ENCODE measurements at regions not wholly inside any gene's neighbourhood (a gene's known extent, or its start where the extent isn't known, plus 50 kb on each side); places are given as distances from the start of the nearest gene placed in this dataset.
A peak's percentile ranks its signal among the peaks of the same experiment; 100 is the strongest.

DNA sequence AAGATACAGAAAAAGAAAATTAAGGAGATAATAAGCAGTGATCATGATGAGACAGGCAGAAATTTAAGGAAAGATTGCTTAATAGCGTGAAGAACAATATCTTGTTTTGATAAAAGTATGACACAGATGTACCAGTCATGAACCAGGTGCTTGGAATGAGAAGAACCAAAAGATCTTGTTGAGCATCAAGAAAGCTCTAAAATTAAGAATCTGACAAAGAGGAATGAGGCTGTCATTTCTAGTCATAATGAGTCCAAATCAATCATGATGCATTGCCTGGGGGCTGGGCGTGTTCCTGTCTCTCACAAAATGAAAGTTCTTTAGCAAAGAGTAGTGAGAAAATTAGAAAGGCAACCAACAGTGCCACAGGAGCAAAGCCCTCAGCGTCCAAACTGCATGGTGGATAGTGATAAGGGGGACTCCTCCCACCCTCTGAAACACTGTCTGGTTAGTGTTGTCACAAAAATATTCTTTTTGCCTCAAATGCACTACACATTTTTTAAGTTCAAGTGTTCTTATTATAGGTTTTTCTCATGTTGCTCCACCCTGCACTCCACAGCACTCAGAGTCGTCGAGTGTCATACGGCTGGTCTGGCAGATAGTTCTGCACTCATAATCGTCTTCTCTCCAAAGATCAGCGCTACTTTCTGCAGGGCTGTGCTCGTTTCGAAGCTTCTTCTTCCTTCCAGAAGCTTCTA lies 439.6 kb downstream of the TNS3 start:
- Histone ChIP-seq H3K36me3 (ENCODE audit: control insufficient read depth, insufficient read depth, low read length) (no peaks in the 10 kb centered on the region), H3K4me1 (ENCODE audit: control insufficient read depth, insufficient read depth, low read length) (no peaks in the 10 kb centered on the region), H3K9me3 (ENCODE audit: control insufficient read depth, insufficient read depth, low read length) (no peaks in the 10 kb centered on the region), H3K27me3 (ENCODE audit: control insufficient read depth, insufficient read depth, low read length) (no peaks in the 10 kb centered on the region), H3K27ac (ENCODE audit: low read depth, low read length) (no peak overlapping the region), H3K4me3 (ENCODE audit: low read depth, low read length) (no peak overlapping the region)
- DNase-seq (ENCODE audit: low read depth in 4 of 6, low spot score in 6 of 6): no peak
- 96% methylated on average over 4 of the region's 10 CpGs for WGBS (ENCODE audit: insufficient coverage)

DNA sequence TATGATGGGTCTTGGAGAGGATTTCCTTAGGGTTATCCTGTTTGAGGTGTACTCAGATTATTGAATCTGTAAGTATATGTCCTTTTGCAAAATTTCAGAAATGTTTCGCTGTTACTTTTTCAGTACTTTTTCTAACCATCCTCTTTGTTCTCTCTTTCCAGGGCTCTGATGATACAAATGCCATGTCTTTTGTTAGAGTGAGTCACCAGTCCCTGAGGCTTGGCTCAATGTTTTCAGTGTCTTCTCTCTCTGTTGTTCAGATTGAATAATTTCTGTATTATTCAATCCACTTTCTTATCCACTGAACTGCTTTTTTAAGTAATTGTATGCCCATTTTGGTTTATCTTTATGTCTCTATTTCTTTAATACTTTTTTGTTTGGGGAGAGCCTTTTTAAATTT lies 449.4 kb downstream of the TNS3 start:
- H3K27ac ChIP-seq (ENCODE audit: low read depth, low read length): no peak overlapping the region
- DNase-seq (ENCODE audit: low read depth in 4 of 6, low spot score in 6 of 6): no peak
- H3K27me3 ChIP-seq (ENCODE audit: control insufficient read depth, insufficient read depth, low read length): no peaks in the 10 kb centered on the region
- no peaks in the 10 kb centered on the region for H3K4me1 ChIP-seq (ENCODE audit: control insufficient read depth, insufficient read depth, low read length)
- no CpG with 5 or more reads among the region's 1 CpG for WGBS (ENCODE audit: insufficient coverage)
- H3K36me3 ChIP-seq (ENCODE audit: control insufficient read depth, insufficient read depth, low read length): no peaks in the 10 kb centered on the region
- H3K9me3 ChIP-seq (ENCODE audit: control insufficient read depth, insufficient read depth, low read length): no peaks in the 10 kb centered on the region
- H3K4me3 ChIP-seq (ENCODE audit: low read depth, low read length): no peak overlapping the region

DNA sequence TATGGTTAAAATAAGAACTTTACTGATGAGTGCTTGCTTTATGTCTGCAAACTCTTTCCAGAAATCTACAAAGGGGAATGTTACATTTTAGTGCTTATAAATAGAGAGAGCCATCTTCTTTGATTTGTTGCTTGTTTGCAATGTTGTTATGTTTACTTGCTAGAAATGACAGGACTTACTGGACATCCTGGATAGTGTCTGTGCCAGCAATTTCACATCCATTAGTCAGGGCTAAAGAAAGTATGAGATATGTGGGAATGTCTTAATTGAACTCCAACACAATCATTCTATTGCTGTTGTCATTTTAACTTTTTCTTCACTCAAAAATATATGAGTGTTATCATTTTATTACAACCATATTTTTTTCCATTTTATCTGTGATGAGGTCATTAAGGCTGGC lies 453.2 kb downstream of the TNS3 start:
- Histone ChIP-seq H3K4me3 (ENCODE audit: low read depth, low read length) (no peak overlapping the region), H3K9me3 (ENCODE audit: control insufficient read depth, insufficient read depth, low read length) (no peaks in the 10 kb centered on the region), H3K4me1 (ENCODE audit: control insufficient read depth, insufficient read depth, low read length) (no peaks in the 10 kb centered on the region), H3K27me3 (ENCODE audit: control insufficient read depth, insufficient read depth, low read length) (no peaks in the 10 kb centered on the region), H3K27ac (ENCODE audit: low read depth, low read length) (no peak overlapping the region), H3K36me3 (ENCODE audit: control insufficient read depth, insufficient read depth, low read length) (no peaks in the 10 kb centered on the region)
- DNase-seq (ENCODE audit: low read depth in 4 of 6, low spot score in 6 of 6): no peak

DNA sequence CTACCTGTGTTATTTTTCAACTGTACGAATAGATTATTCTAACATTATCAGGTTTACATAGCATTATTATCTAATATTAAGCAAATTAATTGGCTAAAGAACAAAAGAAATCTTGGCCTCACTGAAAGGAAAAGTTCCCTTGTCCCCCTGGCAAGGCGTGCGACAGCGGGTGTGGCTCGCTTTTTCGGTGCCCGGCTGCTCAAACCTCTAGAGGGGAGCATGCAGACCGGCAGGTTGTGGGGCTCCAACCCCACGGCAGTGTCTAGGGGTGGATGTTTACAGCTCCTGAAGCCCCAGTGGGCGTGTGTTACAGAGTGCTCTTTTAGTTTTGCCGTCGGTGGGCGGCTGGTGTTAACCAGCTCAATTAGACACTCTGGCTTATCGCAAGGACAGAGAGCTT lies 456.4 kb downstream of the TNS3 start:
- WGBS (ENCODE audit: insufficient coverage): 91% methylated on average over 13 of the region's 14 CpGs
- Histone ChIP-seq H3K27ac (ENCODE audit: low read depth, low read length) (no peak overlapping the region), H3K4me1 (ENCODE audit: control insufficient read depth, insufficient read depth, low read length) (no peaks in the 10 kb centered on the region), H3K36me3 (ENCODE audit: control insufficient read depth, insufficient read depth, low read length) (no peaks in the 10 kb centered on the region), H3K4me3 (ENCODE audit: low read depth, low read length) (no peak overlapping the region), H3K9me3 (ENCODE audit: control insufficient read depth, insufficient read depth, low read length) (no peaks in the 10 kb centered on the region), H3K27me3 (ENCODE audit: control insufficient read depth, insufficient read depth, low read length) (no peaks in the 10 kb centered on the region)
- DNase-seq (ENCODE audit: low read depth in 4 of 6, low spot score in 6 of 6): no peak

DNA sequence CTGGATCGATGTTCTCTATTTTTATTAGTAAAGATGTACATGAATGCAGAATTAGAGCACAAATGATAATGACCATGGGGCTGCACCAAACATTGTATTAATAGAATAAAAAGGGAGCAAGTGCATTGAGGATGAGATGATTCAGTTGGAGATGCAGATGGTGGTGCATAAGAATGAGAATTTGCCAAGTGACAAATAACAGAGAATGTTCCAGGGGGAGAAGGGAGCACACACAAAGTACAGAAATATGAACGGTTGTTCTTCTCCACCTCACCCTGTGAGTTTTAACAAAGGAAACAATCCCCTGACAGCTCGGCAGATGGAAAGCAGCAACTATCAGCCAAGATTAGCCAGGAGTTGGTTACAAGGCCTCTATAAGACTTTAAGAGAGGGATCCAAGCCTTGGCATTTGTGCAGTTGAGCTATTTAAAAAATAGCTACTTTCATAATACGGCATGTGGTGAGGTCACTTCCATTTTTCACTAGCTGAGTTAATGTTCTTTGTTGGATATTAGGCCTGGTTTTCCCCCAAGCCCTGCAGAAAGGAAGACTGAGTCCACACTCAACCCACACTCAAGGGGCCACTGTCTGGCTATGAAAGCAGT lies 462.5 kb downstream of the TNS3 start:
- H3K27ac ChIP-seq (ENCODE audit: low read depth, low read length): no peak overlapping the region
- no peaks in the 10 kb centered on the region for H3K27me3 ChIP-seq (ENCODE audit: control insufficient read depth, insufficient read depth, low read length)
- H3K36me3 ChIP-seq (ENCODE audit: control insufficient read depth, insufficient read depth, low read length): no peaks in the 10 kb centered on the region
- H3K4me1 ChIP-seq (ENCODE audit: control insufficient read depth, insufficient read depth, low read length): no peaks in the 10 kb centered on the region
- H3K9me3 ChIP-seq (ENCODE audit: control insufficient read depth, insufficient read depth, low read length): no peaks in the 10 kb centered on the region
- 72% methylated on average over 2 of the region's 4 CpGs for WGBS (ENCODE audit: insufficient coverage)
- peak in 1 of 6 donors; percentile 29 for DNase-seq (ENCODE audit: low read depth in 4 of 6, low spot score in 6 of 6)
- H3K4me3 ChIP-seq (ENCODE audit: low read depth, low read length): no peak overlapping the region

DNA sequence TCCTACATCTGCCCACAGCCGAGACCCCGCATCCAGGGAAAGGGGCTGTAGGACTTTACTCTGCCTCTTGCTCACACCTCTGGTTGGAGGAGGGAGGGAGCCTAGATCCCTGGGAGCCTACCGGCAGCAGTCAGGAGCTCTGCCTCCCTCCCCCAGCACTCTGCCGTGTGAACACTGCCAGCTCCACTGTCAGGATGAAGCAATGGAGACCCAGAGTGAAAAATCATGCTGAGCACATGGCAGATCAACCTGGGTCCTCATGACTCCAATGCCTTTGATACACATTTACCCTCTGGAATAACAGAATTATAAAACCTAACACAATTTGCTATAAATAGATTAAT lies 477.7 kb downstream of the TNS3 start:
- no peaks in the 10 kb centered on the region for H3K36me3 ChIP-seq (ENCODE audit: control insufficient read depth, insufficient read depth, low read length)
- H3K27me3 ChIP-seq (ENCODE audit: control insufficient read depth, insufficient read depth, low read length): no peaks in the 10 kb centered on the region
- no peaks in the 10 kb centered on the region for H3K4me1 ChIP-seq (ENCODE audit: control insufficient read depth, insufficient read depth, low read length)
- peaks cover 1% of the 10 kb centered on the region for H3K9me3 ChIP-seq (ENCODE audit: control insufficient read depth, insufficient read depth, low read length)
- H3K4me3 ChIP-seq (ENCODE audit: low read depth, low read length): no peak overlapping the region
- H3K27ac ChIP-seq (ENCODE audit: low read depth, low read length): no peak overlapping the region
- WGBS (ENCODE audit: insufficient coverage): 16% methylated on average over 2 of the region's 4 CpGs
- DNase-seq (ENCODE audit: low read depth in 4 of 6, low spot score in 6 of 6): no peak

DNA sequence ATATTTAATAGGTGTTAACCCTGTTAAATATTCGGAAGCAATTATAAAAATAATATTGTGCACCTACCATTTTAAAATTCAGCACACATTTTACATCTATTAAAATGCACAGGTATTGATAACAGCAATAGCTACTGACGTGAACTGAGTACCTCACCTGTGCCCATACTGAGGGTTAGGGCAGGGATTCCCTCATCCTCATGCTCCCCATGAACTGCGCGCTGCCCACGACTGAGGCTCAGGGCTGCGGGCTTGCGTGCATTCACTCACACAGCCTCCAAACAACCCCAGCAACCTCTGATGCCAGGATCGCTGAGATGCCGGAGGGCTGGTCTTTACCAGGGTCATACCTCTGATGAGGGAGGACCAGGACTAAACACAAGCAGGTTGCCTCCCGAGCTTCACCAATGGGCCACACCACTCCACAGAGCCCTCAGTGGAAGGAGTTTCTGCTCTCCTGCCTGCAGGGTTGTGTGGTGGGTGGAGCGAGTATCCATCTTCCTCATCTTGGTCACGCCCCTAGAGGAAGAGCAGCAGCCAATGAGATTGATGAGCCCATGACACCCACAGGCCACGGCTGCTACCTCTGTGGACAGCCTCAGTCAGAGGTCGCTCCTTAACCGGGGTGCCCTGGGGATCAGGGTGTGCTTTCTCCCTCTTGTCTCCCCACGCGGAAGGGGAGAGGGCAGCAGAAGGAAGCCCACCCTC lies 478.3 kb downstream of the TNS3 start:
- 93% methylated on average over 12 of the region's 17 CpGs for WGBS (ENCODE audit: insufficient coverage)
- Histone ChIP-seq H3K27ac (ENCODE audit: low read depth, low read length) (no peak overlapping the region), H3K9me3 (ENCODE audit: control insufficient read depth, insufficient read depth, low read length) (peaks cover 1% of the 10 kb centered on the region), H3K27me3 (ENCODE audit: control insufficient read depth, insufficient read depth, low read length) (no peaks in the 10 kb centered on the region), H3K4me3 (ENCODE audit: low read depth, low read length) (no peak overlapping the region), H3K36me3 (ENCODE audit: control insufficient read depth, insufficient read depth, low read length) (no peaks in the 10 kb centered on the region), H3K4me1 (ENCODE audit: control insufficient read depth, insufficient read depth, low read length) (no peaks in the 10 kb centered on the region)
- DNase-seq (ENCODE audit: low read depth in 4 of 6, low spot score in 6 of 6): no peak

DNA sequence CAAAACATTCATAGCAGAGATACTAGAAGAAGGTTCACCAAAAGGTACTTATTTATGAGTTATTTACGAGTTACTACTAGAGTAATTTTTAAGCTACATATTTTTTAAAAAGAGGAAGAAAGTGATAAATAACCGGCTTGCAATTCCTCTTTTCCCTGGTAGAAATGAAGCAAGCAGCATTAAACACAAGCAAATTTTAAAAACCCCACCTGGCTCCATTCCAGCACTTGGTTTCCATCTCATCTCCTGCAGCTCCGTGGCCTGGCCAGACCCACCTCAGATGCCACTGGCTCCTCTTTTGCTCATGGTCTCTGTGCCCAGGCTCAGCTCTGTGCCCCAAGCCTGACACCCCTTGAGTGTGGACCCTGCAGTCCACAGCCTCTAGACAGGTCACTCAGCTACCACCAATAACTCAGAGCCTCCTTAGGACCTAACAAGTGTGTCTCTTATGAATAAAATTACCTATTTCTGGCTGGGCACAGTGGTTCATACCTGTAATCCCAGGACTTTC lies 479.5 kb downstream of the TNS3 start:
- WGBS (ENCODE audit: insufficient coverage): 76% methylated on average over 1 of the region's 3 CpGs
- H3K4me1 ChIP-seq (ENCODE audit: control insufficient read depth, insufficient read depth, low read length): no peaks in the 10 kb centered on the region
- no peaks in the 10 kb centered on the region for H3K36me3 ChIP-seq (ENCODE audit: control insufficient read depth, insufficient read depth, low read length)
- peaks cover 1% of the 10 kb centered on the region for H3K9me3 ChIP-seq (ENCODE audit: control insufficient read depth, insufficient read depth, low read length)
- DNase-seq (ENCODE audit: low read depth in 4 of 6, low spot score in 6 of 6): no peak
- no peak overlapping the region for H3K27ac ChIP-seq (ENCODE audit: low read depth, low read length)
- no peak overlapping the region for H3K4me3 ChIP-seq (ENCODE audit: low read depth, low read length)
- no peaks in the 10 kb centered on the region for H3K27me3 ChIP-seq (ENCODE audit: control insufficient read depth, insufficient read depth, low read length)

DNA sequence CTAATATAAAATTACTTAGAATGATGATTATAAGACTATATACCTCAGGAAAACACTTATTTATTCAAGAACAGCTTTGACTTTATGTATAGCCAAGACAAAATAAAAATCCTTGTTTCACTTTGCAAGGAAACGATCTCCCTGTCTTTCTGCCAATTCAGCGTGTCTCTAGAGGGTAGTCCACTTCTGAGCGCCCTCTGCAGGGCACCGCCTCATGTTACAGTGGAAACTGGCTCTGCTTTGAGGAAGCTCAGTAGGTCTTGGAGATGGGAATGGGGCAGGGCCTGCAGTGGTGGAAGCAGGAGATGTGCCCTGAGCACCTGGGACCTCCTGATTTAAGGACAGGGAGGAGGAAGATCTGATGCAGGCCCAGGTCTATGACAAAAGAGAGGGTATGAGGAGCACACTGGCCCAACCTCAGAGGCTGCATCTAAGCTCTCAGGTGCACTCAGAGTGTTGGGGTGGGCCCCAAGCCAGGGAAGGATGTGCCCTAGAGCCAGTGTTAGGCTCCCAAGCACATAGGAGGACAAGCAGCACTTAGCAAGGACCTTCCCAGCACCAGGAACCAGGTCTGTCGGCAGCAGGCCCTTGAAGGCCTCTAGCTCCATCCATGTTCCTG lies 481.0 kb downstream of the TNS3 start:
- Histone ChIP-seq H3K9me3 (ENCODE audit: control insufficient read depth, insufficient read depth, low read length) (peaks cover 1% of the 10 kb centered on the region), H3K27ac (ENCODE audit: low read depth, low read length) (no peak overlapping the region), H3K27me3 (ENCODE audit: control insufficient read depth, insufficient read depth, low read length) (no peaks in the 10 kb centered on the region), H3K4me3 (ENCODE audit: low read depth, low read length) (no peak overlapping the region), H3K4me1 (ENCODE audit: control insufficient read depth, insufficient read depth, low read length) (no peaks in the 10 kb centered on the region), H3K36me3 (ENCODE audit: control insufficient read depth, insufficient read depth, low read length) (no peaks in the 10 kb centered on the region)
- 43% methylated on average over 4 of the region's 5 CpGs for WGBS (ENCODE audit: insufficient coverage)
- peak in 1 of 6 donors; percentile 53 for DNase-seq (ENCODE audit: low read depth in 4 of 6, low spot score in 6 of 6)

All from spinal cord (tissue), 9 donors.